Psoas muscle (tissue), 7 donors: ENCODE measurements at regions not wholly inside any gene's neighbourhood (a gene's known extent, or its start where the extent isn't known, plus 50 kb on each side); places are given as distances from the start of the nearest gene placed in this dataset.

ENCODE experiments used
- ATAC-seq, 4 donors: fragments of 200-7000 bp; cut with Tn5 transposase; one replicate each; pipeline ENCODE4 v1.9.1; 2020; ENCODE audit warnings: moderate library complexity in 3 of 4, mild to moderate bottlenecking in 2 of 4
- DNase-seq, 2 donors: peaks; one replicate each; pipeline ENCODE4 v3.0.0-alpha.2; 2020
- H3K27ac ChIP-seq: fragments of 200-600 bp; one replicate; pipeline ENCODE4 v1.8.0; 2022
- H3K27me3 ChIP-seq, 3 donors: fragments of 200-600 bp in 1 of 3; one replicate each; pipeline versions ENCODE4 v1.6.1 to v1.8.0; 2013 to 2022; ENCODE audit warnings: low read length in 2 of 3, mild to moderate bottlenecking in 2 of 3, moderate library complexity in 1 of 3; ENCODE audit not compliant: insufficient read depth in 3 of 3
- H3K36me3 ChIP-seq, 2 donors: fragments of 200-600 bp in 1 of 2; one replicate each; pipeline versions ENCODE4 v1.6.1 to v1.8.0; 2013 to 2022; ENCODE audit warnings: low read depth in 1 of 2, mild to moderate bottlenecking in 1 of 2, moderate library complexity in 1 of 2; ENCODE audit not compliant: insufficient read depth in 1 of 2
- H3K4me1 ChIP-seq: fragments of 200-600 bp; one replicate; pipeline ENCODE4 v1.8.0; 2022
- H3K4me3 ChIP-seq: fragments of 200-600 bp; one replicate; pipeline ENCODE4 v1.8.0; 2022; ENCODE audit warnings: mild to moderate bottlenecking
- H3K9me3 ChIP-seq: fragments of 200-600 bp; one replicate; pipeline ENCODE4 v1.8.0; 2022
- WGBS, 3 donors: extraction: QIAGEN DNeasy Blood & Tissue Kit; methylation state at CpG; one replicate each; pipeline versions ENCODE4 v1.1.6 to v1.1.7; 2013; 5-methylcytosine and 5-hydroxymethylcytosine counted together
- intact Hi-C, 2 donors: fragments of 100-400 bp; cut with DNase I; formaldehyde crosslinking; loops; one replicate each; pipeline versions ENCODE4 v1.11.0 to v1.14.2; 2022
- TF ChIP-seq, protein P1 (sequence below): fragments of 200-600 bp; IDR thresholded peaks from one replicate; pipeline ENCODE4 v1.8.0; 2022; ENCODE audit warnings: antibody characterized with exemption
- donor health status: healthy with polysubstance abuse.
- donor health status: DM: no; HTN: no; CAD: no; lungs with moderate emphysema.
- donor health status: Bipolar disorder and iron deficiency.
- donor health status: healthy.
- donor health status: DM: yes; HTN: yes; CAD: no.
- donor health status: DM: no; HTN: no; CAD: no.
- donor health status: DM: yes; HTN: yes; CAD: no.

DNA sequence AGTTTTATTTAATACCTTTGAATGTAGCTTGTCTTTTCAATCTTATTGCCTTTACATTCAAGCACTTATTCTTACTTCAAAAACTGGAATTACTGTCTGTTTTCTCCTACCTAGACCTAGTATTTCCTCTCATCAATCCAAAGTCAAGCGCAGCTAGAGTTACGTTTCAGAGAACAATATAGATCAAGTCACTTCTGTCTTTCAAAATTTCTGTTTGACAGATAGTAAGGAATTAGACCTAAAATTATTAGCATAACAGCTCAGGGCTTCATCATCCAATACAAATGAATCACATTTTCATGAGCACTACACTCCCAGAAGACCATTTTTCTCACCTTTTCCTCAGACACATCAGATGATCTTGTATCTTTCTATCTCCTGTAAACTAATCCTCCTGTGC, 170.6 kb downstream of the CCDC59 start:
- Histone ChIP-seq H3K27ac (no peak overlapping the region), H3K36me3 (no peaks in the 10 kb centered on the region), H3K4me1 (no peaks in the 10 kb centered on the region), H3K4me3 (no peak overlapping the region), H3K9me3 (no peaks in the 10 kb centered on the region), H3K27me3 (no peaks in the 10 kb centered on the region)
- ATAC-seq = no peak
- WGBS, 3 donors = 91 to 97% (median 95%) methylated on average over 2 of the region's 2 CpGs
- intact Hi-C loops = no loop called here
- DNase-seq = no peak
- TF ChIP-seq, protein P1, sequence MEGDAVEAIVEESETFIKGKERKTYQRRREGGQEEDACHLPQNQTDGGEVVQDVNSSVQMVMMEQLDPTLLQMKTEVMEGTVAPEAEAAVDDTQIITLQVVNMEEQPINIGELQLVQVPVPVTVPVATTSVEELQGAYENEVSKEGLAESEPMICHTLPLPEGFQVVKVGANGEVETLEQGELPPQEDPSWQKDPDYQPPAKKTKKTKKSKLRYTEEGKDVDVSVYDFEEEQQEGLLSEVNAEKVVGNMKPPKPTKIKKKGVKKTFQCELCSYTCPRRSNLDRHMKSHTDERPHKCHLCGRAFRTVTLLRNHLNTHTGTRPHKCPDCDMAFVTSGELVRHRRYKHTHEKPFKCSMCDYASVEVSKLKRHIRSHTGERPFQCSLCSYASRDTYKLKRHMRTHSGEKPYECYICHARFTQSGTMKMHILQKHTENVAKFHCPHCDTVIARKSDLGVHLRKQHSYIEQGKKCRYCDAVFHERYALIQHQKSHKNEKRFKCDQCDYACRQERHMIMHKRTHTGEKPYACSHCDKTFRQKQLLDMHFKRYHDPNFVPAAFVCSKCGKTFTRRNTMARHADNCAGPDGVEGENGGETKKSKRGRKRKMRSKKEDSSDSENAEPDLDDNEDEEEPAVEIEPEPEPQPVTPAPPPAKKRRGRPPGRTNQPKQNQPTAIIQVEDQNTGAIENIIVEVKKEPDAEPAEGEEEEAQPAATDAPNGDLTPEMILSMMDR = no peak

DNA sequence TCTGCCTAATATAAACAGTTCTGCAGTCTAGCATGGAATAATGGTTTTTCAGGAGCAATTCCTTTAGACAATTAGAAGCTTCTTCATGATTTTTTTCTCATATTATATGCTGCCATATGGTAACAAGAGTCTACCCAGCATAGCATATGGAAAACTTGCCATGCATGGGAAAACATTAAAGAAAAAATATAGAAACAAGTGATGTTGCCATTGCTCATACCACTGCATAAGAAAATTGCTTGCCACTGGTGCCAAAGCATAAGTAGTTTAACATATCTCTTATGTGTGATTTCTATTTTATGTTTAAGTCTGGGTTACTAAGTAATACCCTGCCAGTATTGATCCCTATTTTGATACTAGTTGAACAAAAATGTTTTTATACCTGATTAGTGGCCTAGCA, 171.2 kb downstream of the CCDC59 start:
- no peaks in the 10 kb centered on the region for H3K9me3 ChIP-seq
- TF ChIP-seq, protein P1 = no peak
- no peak for ATAC-seq
- no peak overlapping the region for H3K27ac ChIP-seq
- no peaks in the 10 kb centered on the region for H3K36me3 ChIP-seq
- no peaks in the 10 kb centered on the region for H3K4me1 ChIP-seq
- H3K4me3 ChIP-seq = no peak overlapping the region
- intact Hi-C loops = no loop called here
- no peaks in the 10 kb centered on the region for H3K27me3 ChIP-seq
- DNase-seq = no peak

DNA sequence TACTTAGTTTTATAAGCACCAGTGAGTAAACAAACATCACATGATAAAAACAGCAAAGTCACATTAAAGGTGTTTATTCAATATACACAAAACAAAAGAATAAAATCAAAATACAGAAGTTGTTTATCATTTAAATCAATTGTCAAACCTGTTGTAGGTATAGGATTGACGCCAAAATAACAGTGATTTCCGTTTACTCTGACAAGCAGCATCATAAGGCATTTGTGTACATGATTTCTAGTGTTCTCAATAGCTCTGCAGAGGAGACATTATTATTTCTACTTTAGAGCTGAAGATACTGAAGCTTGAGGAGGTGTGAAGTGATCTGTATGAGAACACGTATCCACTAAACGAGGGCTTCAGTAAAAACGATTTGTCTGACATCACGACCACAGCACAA, 171.9 kb downstream of the CCDC59 start:
- intact Hi-C loops = no loop called here
- Histone ChIP-seq H3K9me3 (no peaks in the 10 kb centered on the region), H3K27me3 (no peaks in the 10 kb centered on the region), H3K4me1 (no peaks in the 10 kb centered on the region), H3K36me3 (no peaks in the 10 kb centered on the region), H3K4me3 (no peak overlapping the region), H3K27ac (no peak overlapping the region)
- no peak for DNase-seq
- 83 to 90% (median 90%) methylated on average over 6 of the region's 6 CpGs for WGBS, 3 donors
- TF ChIP-seq, protein P1 = no peak
- no peak for ATAC-seq

DNA sequence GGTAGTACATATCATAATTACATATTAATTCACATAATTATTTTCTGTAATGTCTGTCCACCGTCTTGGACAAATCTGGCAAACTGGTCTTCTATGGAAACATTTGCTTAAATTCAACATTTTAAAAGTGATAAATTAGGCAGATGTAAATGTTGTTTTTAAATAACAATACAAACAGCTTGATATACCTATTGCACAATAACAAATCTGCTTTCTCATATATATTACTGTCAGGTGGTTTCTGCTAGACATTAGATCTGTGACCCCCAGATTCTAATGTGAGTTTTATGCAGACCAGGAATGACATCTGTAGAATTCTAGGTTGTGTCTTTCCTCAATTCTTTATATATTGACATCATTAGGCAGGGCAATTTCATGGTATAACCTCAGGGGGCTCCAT, 173.3 kb downstream of the CCDC59 start:
- intact Hi-C loops = no loop called here
- no peak for DNase-seq
- Histone ChIP-seq H3K27me3 (no peaks in the 10 kb centered on the region), H3K4me1 (no peaks in the 10 kb centered on the region), H3K27ac (no peak overlapping the region), H3K9me3 (no peaks in the 10 kb centered on the region), H3K36me3 (no peaks in the 10 kb centered on the region), H3K4me3 (no peak overlapping the region)
- TF ChIP-seq, protein P1 = no peak
- no peak for ATAC-seq
- 78 to 89% (median 87%) methylated on average over 1 of the region's 1 CpG for WGBS, 3 donors

DNA sequence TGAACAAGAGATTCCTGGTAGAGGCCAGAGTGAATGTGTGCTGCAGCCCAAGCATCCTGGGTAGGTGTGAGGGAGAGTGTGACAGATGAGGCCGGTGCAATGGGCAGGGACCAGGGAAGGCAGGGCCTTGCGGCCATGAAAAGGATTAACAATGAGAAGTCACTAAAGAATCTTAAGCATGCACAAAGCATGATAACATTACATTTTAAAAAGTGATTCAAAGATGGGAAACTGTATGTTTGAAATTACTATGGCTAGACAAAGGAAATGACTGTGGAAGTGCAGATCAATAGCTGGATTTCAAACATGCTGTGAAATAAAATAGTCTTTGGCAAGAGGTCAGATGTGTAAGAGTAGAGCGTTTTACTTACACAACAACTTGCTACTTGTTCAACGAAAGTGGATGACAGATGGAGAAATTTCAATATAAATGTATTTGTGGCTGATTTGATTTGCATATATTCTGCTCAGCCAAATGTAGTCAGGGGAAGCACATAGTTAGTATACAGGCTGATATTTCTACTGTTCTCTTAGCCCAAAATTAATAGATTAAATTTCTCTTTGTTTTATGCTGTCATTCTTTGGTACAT, 175.5 kb downstream of the CCDC59 start:
- intact Hi-C loops = no loop called here
- no peak overlapping the region for H3K27ac ChIP-seq
- no peak overlapping the region for H3K4me3 ChIP-seq
- no peaks in the 10 kb centered on the region for H3K4me1 ChIP-seq
- no peak for DNase-seq
- WGBS, 3 donors = 53 to 63% (median 55%) methylated on average over 4 of the region's 4 CpGs
- ATAC-seq = no peak
- no peaks in the 10 kb centered on the region for H3K9me3 ChIP-seq
- no peaks in the 10 kb centered on the region for H3K36me3 ChIP-seq
- H3K27me3 ChIP-seq = no peaks in the 10 kb centered on the region
- TF ChIP-seq, protein P1 = no peak
